Liver (tissue), 8 donors: ENCODE measurements at regions not wholly inside any gene's neighbourhood (a gene's known extent, or its start where the extent isn't known, plus 50 kb on each side); places are given as distances from the start of the nearest gene placed in this dataset.
A peak's percentile ranks its signal among the peaks of the same experiment; 100 is the strongest.

Experiments
- DNase-seq: peaks from one replicate; pipeline ENCODE4 v3.0.0-alpha.2; 2017; ENCODE audit warnings: low spot score
- H3K27ac ChIP-seq, 2 donors: one replicate each; pipeline ENCODE4 v1.7.0; 2013; ENCODE audit warnings: inconsistent platforms in 2 of 2, low read length in 2 of 2, control low read depth in 1 of 2, low read depth in 1 of 2, mild to moderate bottlenecking in 1 of 2
- H3K27me3 ChIP-seq, 4 donors: one replicate each; pipeline versions ENCODE4 v1.6.1 to v1.7.0; 2013; ENCODE audit warnings: low read length in 3 of 4, inconsistent platforms in 1 of 4, mild to moderate bottlenecking in 1 of 4, moderate library complexity in 1 of 4; ENCODE audit not compliant: control insufficient read depth in 4 of 4, insufficient read depth in 4 of 4
- H3K36me3 ChIP-seq, 4 donors: one replicate each; pipeline versions ENCODE4 v1.6.1 to v1.7.0; 2013; ENCODE audit warnings: low read length in 3 of 4, mild to moderate bottlenecking in 3 of 4, low read depth in 1 of 4, moderate library complexity in 1 of 4; ENCODE audit not compliant: control insufficient read depth in 4 of 4, insufficient read depth in 3 of 4
- H3K4me1 ChIP-seq, 4 donors: one replicate each; pipeline versions ENCODE4 v1.6.1 to v1.7.0; 2013; ENCODE audit warnings: low read length in 3 of 4, mild to moderate bottlenecking in 3 of 4, moderate library complexity in 1 of 4; ENCODE audit not compliant: control insufficient read depth in 4 of 4, insufficient read depth in 4 of 4
- H3K4me3 ChIP-seq, 3 donors: one replicate each; pipeline versions ENCODE4 v1.6.1 to v1.7.0; 2013; ENCODE audit warnings: low read length in 3 of 3, control low read depth in 1 of 3, low read depth in 1 of 3, mild to moderate bottlenecking in 1 of 3
- H3K9ac ChIP-seq, 2 donors: one replicate each; pipeline ENCODE4 v1.7.0; 2013; ENCODE audit warnings: low read length in 2 of 2, mild to moderate bottlenecking in 2 of 2, moderate library complexity in 2 of 2, control low read depth in 1 of 2, low read depth in 1 of 2
- H3K9me3 ChIP-seq, 4 donors: one replicate each; pipeline versions ENCODE4 v1.6.1 to v1.7.0; 2013; ENCODE audit warnings: low read length in 3 of 4; ENCODE audit not compliant: control insufficient read depth in 4 of 4
- ATF3 ChIP-seq: IDR thresholded peaks from 2 replicates; pipeline ENCODE4 v1.6.1; 2016; ENCODE audit warnings: antibody characterized with exemption
- CTCF ChIP-seq: fragments of 150-350 bp; IDR thresholded peaks from 2 replicates; pipeline ENCODE4 v1.5.1; 2017; ENCODE audit warnings: improper control_type of control experiment, low read depth, low read length; ENCODE audit not compliant: missing input control
- EGR1 ChIP-seq, 2 donors: IDR thresholded peaks; 2 replicates each; pipeline ENCODE4 v1.6.1; 2016 to 2018; ENCODE audit warnings: antibody characterized with exemption in 2 of 2, low read depth in 2 of 2
- FOXA1 ChIP-seq: IDR thresholded peaks from 2 replicates; pipeline ENCODE4 v1.6.1; 2016; ENCODE audit warnings: antibody characterized with exemption
- FOXA2 ChIP-seq: IDR thresholded peaks from 2 replicates; pipeline ENCODE4 v1.6.1; 2016; ENCODE audit warnings: antibody characterized with exemption
- GABPA ChIP-seq, 2 donors: IDR thresholded peaks in 1 of 2; conservative IDR thresholded peaks in 1 of 2; 2 replicates each; pipeline ENCODE4 v1.6.1; 2016; ENCODE audit warnings: antibody characterized with exemption in 2 of 2, mild to moderate bottlenecking in 1 of 2, moderate library complexity in 1 of 2
- HNF4A ChIP-seq, 2 donors: conservative IDR thresholded peaks; 2 replicates each; pipeline ENCODE4 v1.6.1; 2016; ENCODE audit warnings: antibody characterized with exemption in 2 of 2, mild to moderate bottlenecking in 2 of 2
- HNF4G ChIP-seq: IDR thresholded peaks from 2 replicates; pipeline ENCODE4 v1.6.1; 2016; ENCODE audit warnings: antibody characterized with exemption
- JUND ChIP-seq, 2 donors: IDR thresholded peaks; 2 replicates each; pipeline ENCODE4 v1.6.1; 2016; ENCODE audit warnings: antibody characterized with exemption in 2 of 2
- MAX ChIP-seq: IDR thresholded peaks from 2 replicates; pipeline ENCODE4 v1.6.1; 2016; ENCODE audit warnings: antibody characterized with exemption
- NR2F2 ChIP-seq: IDR thresholded peaks from 2 replicates; pipeline ENCODE4 v1.6.1; 2016; ENCODE audit warnings: antibody characterized with exemption
- RAD21 ChIP-seq, 2 donors: IDR thresholded peaks; 2 replicates each; pipeline ENCODE4 v1.6.1; 2016; ENCODE audit warnings: antibody characterized with exemption in 2 of 2, mild to moderate bottlenecking in 2 of 2
- RXRA ChIP-seq, 2 donors: IDR thresholded peaks; 2 replicates each; pipeline ENCODE4 v1.6.1; 2017 to 2018; ENCODE audit warnings: antibody characterized with exemption in 2 of 2, mild to moderate bottlenecking in 1 of 2
- TAF1 ChIP-seq: conservative IDR thresholded peaks from 2 replicates; pipeline ENCODE4 v1.6.1; 2016; ENCODE audit warnings: antibody characterized with exemption, mild to moderate bottlenecking
- YY1 ChIP-seq: IDR thresholded peaks from 2 replicates; pipeline ENCODE4 v1.6.1; 2016; ENCODE audit warnings: antibody characterized with exemption, mild to moderate bottlenecking
- ZBTB33 ChIP-seq: IDR thresholded peaks from 2 replicates; pipeline ENCODE4 v1.6.1; 2016; ENCODE audit warnings: antibody characterized with exemption
- WGBS: extraction: QIAGEN DNeasy Blood & Tissue Kit; methylation state at CpG from one replicate; pipeline ENCODE4 v1.1.7; 2013; 5-methylcytosine and 5-hydroxymethylcytosine counted together
- TF ChIP-seq, protein P1 (sequence below): IDR thresholded peaks from 2 replicates; pipeline ENCODE4 v1.6.1; 2016; ENCODE audit warnings: antibody characterized with exemption, mild to moderate bottlenecking
- donor health status: healthy.
- donor health status: healthy.
- donor health status: healthy.
- donor health status: healthy.
- donor health status: healthy.

DNA sequence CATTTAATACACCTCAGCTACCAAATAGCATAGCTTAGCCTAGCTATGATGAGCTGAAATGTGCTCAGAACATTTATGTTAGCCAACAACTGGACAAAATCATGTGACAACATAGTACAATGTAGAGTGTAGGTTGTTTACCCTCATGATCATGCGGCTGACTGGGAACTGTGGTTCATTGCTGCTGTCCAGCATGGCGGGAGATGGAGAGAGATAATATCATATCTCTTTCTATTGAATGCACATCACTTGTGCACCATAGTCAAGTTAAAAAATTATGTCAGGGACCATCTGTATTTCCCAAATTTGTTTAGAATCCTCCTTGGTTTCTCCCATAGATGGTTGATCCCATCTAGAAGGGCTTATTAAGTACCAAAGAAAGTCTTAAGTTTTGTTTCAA, 151.1 kb upstream of the ELL2 start:
- Histone ChIP-seq H3K27me3 (no peaks in the 10 kb centered on the region), H3K9me3 (no peaks in the 10 kb centered on the region), H3K36me3 (no peaks in the 10 kb centered on the region), H3K9ac (no peak overlapping the region), H3K4me3 (no peak overlapping the region), H3K27ac (peak overlapping the region; percentile 23 to 34), H3K4me1 (peaks cover 10 to 41% (median 26%) of the 10 kb centered on the region in 4 donors)
- TF ChIP-seq, protein P1, sequence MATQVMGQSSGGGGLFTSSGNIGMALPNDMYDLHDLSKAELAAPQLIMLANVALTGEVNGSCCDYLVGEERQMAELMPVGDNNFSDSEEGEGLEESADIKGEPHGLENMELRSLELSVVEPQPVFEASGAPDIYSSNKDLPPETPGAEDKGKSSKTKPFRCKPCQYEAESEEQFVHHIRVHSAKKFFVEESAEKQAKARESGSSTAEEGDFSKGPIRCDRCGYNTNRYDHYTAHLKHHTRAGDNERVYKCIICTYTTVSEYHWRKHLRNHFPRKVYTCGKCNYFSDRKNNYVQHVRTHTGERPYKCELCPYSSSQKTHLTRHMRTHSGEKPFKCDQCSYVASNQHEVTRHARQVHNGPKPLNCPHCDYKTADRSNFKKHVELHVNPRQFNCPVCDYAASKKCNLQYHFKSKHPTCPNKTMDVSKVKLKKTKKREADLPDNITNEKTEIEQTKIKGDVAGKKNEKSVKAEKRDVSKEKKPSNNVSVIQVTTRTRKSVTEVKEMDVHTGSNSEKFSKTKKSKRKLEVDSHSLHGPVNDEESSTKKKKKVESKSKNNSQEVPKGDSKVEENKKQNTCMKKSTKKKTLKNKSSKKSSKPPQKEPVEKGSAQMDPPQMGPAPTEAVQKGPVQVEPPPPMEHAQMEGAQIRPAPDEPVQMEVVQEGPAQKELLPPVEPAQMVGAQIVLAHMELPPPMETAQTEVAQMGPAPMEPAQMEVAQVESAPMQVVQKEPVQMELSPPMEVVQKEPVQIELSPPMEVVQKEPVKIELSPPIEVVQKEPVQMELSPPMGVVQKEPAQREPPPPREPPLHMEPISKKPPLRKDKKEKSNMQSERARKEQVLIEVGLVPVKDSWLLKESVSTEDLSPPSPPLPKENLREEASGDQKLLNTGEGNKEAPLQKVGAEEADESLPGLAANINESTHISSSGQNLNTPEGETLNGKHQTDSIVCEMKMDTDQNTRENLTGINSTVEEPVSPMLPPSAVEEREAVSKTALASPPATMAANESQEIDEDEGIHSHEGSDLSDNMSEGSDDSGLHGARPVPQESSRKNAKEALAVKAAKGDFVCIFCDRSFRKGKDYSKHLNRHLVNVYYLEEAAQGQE = peak; percentile 94
- TF ChIP-seq TAF1 = no peak
- no peak for DNase-seq
- WGBS = 97% methylated on average over 2 of the region's 2 CpGs

DNA sequence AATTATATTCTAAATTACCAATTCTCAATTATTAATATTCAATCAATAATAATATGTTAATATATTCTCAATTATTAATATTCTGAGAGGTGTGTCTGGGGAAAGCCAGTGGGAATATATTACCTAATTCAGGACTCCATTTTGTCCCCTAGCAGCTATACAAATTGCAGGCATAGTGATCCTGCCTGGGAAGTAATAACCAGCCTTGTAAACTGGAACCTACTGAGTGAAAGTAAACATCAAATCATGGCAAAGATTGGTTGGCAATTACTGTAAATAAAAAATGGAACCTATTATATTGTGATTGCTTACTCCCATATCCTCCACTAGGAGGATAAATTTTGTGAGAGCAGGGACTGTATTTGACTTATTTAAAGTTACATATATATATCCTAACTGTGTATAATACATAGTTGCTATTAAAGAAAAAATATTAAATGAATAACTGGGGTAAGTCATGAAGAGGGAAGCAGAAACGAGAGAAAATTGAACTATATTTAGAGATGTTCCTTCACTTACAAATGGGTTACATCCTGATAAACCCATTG, 150.5 kb upstream of the ELL2 start:
- Histone ChIP-seq H3K27ac (no peak overlapping the region), H3K36me3 (no peaks in the 10 kb centered on the region), H3K27me3 (no peaks in the 10 kb centered on the region), H3K4me3 (no peak overlapping the region), H3K4me1 (peaks cover 10 to 36% (median 21%) of the 10 kb centered on the region in 4 donors), H3K9me3 (no peaks in the 10 kb centered on the region), H3K9ac (no peak overlapping the region)
- TF ChIP-seq FOXA2 (no peak), TAF1 (no peak), HNF4G (no peak), HNF4A (conservative IDR thresholded peaks at IDR 0.05) (no peak), GABPA (IDR thresholded peaks at IDR 0.05 in 1 of 2, conservative IDR thresholded peaks at IDR 0.05 in 1 of 2) (no peak), FOXA1 (no peak), EGR1 (IDR thresholded peaks at IDR 0.05; ENCODE audit: low read depth in 2 of 2) (no peak), ATF3 (no peak), JUND (IDR thresholded peaks at IDR 0.05) (no peak), NR2F2 (no peak), RAD21 (IDR thresholded peaks at IDR 0.05) (no peak), RXRA (IDR thresholded peaks at IDR 0.05) (no peak), YY1 (no peak), MAX (no peak), ZBTB33 (no peak), CTCF (no peak)
- TF ChIP-seq, protein P1 = no peak
- DNase-seq = no peak
- WGBS = 93% methylated on average over 1 of the region's 1 CpG
